D721Med (cell line): ENCODE measurements at regions not wholly inside any gene's neighbourhood (a gene's known extent, or its start where the extent isn't known, plus 50 kb on each side); places are given as distances from the start of the nearest gene placed in this dataset.

Source experiments
- DNase-seq: peaks from one replicate; pipeline ENCODE4 v3.0.0; 2011; ENCODE audit warnings: low spot score; ENCODE audit not compliant: insufficient read length
- FAIRE-seq: peaks from 2 replicates; lab custom pipeline; 2011; peaks lifted over from hg19 to GRCh38; lab: Jason Lieb, UNC
- TF ChIP-seq, protein P1 (sequence below): IDR thresholded peaks from 2 replicates; pipeline ENCODE4 v1.5.1; 2012; ENCODE audit warnings: mild to moderate bottlenecking, control low read depth; ENCODE audit not compliant: insufficient read depth; ENCODE audit errors: missing control alignments

DNA sequence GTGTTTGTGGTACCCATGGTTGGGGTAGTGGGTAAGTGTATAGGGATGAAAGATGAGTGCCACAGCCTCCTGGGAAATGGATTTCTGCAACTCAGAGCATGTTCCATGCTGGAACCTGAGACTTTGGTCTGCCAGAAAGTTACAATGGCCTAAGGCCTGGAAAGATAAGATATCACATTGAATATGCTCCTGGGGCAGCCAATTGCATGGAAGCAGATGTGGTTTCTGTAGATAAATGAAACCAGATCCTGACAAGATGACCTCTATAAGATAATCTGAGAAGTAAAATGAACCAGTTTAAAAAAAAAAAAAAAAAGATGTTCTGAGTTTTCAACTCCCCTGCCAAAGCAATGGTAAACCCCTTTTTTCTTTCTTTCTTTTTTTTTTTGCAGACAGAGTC is 91.4 kb upstream of the NCK2 start:
- DNase-seq (no peak), FAIRE-seq (no peak)
- TF ChIP-seq, protein P1, sequence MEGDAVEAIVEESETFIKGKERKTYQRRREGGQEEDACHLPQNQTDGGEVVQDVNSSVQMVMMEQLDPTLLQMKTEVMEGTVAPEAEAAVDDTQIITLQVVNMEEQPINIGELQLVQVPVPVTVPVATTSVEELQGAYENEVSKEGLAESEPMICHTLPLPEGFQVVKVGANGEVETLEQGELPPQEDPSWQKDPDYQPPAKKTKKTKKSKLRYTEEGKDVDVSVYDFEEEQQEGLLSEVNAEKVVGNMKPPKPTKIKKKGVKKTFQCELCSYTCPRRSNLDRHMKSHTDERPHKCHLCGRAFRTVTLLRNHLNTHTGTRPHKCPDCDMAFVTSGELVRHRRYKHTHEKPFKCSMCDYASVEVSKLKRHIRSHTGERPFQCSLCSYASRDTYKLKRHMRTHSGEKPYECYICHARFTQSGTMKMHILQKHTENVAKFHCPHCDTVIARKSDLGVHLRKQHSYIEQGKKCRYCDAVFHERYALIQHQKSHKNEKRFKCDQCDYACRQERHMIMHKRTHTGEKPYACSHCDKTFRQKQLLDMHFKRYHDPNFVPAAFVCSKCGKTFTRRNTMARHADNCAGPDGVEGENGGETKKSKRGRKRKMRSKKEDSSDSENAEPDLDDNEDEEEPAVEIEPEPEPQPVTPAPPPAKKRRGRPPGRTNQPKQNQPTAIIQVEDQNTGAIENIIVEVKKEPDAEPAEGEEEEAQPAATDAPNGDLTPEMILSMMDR = no peak

DNA sequence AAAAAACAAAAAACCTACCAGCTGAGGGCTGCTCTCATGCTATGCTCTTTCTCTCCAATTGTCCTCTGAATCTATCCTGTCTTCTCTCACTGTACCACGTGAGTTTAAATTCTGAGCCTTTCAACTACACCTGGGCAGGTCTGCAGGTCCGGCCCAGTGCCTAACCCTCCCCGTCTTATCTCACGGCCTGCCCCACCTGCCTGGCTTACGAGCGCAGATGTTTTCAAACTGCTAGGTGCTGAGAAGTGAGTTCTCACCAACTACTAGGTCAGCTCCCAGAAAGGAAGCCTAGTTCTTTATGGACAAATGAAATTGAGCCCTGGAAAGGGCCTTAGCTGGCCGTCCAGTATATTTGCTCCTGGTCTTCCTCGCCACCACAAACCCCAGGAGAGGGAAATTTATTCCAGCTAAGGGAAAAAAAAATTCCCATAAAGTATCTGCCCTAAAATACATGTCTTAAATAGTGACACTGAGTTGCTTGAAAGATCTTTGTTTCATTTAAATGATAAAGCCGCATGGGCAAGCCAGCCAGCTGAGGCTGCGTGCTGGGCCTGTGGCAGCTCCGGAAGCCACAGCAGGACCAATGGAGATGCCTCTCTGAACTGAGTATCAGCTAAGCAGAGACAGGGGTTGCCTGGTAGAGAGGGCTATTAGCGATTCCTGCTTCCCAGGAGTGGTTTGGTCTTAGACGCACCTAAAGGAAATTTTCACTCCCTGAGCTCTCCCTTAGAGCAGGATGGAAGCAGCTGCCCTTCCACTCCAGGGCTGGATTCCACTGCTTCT is 92.5 kb upstream of the NCK2 start:
- DNase-seq (no peak), FAIRE-seq (no peak)
- TF ChIP-seq, protein P1 = no peak

DNA sequence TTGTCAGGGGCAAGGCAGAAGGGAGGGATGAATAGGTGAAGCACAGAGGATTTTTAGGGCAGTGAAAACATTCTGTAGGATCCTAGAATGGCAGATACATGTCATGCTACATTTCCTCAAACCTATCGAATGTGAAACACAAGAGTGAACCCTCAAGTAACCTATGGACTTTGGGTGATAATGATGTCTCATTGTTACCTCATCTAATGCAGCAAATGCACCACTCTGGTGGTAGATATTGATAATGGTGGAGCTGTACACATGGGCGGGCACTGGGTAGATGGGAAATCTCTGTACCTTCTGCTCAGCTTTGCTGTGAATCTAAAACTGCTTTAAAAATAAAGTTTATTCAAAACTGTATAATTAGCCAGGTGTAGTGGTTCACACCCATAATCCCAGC is 95.2 kb upstream of the NCK2 start:
- FAIRE-seq = no peak
- no peak for DNase-seq
- TF ChIP-seq, protein P1 = no peak

DNA sequence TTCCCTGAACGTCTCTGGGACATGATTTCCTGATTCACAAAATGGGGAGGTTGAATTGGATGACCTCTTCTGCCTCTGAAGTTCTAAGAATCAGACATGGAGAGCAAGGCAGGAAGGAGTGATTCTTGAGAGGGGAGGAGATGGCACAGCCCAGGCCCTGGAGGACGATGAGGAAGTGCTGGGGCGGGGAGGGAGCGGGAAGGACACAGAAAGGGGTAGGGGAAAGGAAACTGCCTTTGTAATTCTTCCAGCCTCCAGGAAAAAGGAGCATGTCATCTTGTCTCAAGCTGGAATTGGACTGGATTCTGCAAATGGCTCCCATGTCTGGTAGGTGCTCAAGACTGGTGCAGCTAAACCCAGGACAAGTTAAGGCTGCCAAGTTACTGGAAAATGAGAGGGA is 97.0 kb upstream of the NCK2 start:
- no peak for FAIRE-seq

DNA sequence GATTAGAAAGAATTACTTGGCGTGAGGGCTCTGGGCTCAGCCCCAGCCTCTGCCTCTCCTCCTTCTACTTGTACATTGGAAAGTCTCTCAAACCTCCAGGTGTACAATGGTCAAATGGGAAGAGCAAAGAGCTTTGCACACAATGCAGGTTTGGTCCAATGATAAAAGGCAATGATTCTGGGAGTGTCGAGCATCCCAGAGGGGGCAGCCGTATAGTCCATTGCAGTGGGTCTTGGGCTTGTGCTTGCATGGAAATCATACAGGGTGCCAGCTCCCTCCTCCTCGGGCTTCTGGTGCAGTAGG is 98.0 kb upstream of the NCK2 start:
- FAIRE-seq (no peak), DNase-seq (no peak)
- TF ChIP-seq, protein P1 = no peak

More for the DNA sequence above, 97.0 kb upstream of the NCK2 start:
- no peak for DNase-seq
- TF ChIP-seq, protein P1 = no peak

DNA sequence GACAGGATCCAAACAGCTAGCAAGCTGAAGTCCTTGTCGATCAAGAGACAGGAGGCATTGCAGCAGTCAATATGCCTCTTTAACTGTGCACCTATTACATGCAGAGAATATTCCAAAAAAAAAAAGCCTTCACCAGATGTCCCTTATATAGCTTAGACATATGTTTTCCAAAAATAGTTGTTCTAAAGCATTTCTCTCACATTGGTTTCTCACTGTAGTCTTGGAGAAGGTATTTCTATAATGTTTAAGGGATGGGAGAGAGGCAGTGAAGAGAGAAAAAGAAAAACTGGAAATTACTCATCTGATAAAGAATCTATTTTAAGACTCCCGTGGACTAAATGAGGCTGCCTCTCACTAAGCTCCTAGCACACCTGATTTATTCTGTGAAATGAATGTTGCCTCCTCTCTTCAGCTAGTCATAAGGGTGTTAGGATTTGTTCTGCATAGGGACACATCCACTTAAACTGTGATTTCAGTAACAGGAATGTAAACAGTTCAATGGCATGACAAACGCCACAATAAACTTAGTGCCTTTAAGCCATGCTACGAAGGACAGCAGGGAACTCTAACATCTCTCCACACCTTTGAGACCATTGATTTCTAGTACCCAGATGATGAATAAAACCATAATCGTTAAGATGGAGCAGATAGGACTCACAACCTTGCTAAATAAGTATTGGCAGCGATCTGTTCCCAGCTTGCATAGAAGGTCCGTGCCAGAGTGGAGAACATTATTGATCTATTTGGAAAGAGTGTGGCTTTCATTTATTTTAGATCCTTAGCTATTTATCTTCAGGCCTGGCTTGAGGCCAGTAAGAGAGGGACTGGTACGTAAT is 98.6 kb upstream of the NCK2 start:
- no peak for FAIRE-seq
- no peak for DNase-seq
- TF ChIP-seq, protein P1 = no peak
